K562 (cell line): ENCODE measurements at regions not wholly inside any gene's neighbourhood (a gene's known extent, or its start where the extent isn't known, plus 50 kb on each side); places are given as distances from the start of the nearest gene placed in this dataset.
A peak's percentile ranks its signal among the peaks of the same experiment; 100 is the strongest.

Source experiments
- CCNT2 ChIP-seq: IDR thresholded peaks from 2 replicates; pipeline ENCODE4 v1.6.1; 2011; ENCODE audit warnings: borderline replicate concordance, low read depth, mild to moderate bottlenecking, moderate library complexity, mixed read lengths, low read length; ENCODE audit not compliant: insufficient read length; ENCODE audit errors: extremely low read depth
- CREM ChIP-seq: IDR thresholded peaks from 2 replicates; pipeline ENCODE4 v1.6.1; 2014; ENCODE audit warnings: antibody characterized with exemption, low read depth
- ELF1 ChIP-seq: fragments of 200-800 bp; sonication (Bioruptor generic); IDR thresholded peaks from 2 replicates; pipeline ENCODE4 v1.6.1; 2016; ENCODE audit warnings: missing genetic modification characterization, missing compliant biosample characterization
- ELF2 ChIP-seq: fragments of 250-450 bp; sonication (Bioruptor Pico); IDR thresholded peaks from 2 replicates; pipeline ENCODE4 v1.5.0; 2021; ENCODE audit warnings: mild to moderate bottlenecking
- EP400 ChIP-seq: fragments of 450-650 bp; IDR thresholded peaks from 2 replicates; pipeline ENCODE4 v1.6.1; 2017; ENCODE audit warnings: antibody characterized with exemption, mild to moderate bottlenecking, moderate library complexity
- FOXK2 ChIP-seq, 2 experiments: fragments of 450-650 bp; IDR thresholded peaks in 1 of 2; conservative IDR thresholded peaks in 1 of 2; 2 replicates each; pipeline ENCODE4 v1.6.1; 2016; ENCODE audit warnings: low read depth in 2 of 2, mild to moderate bottlenecking in 1 of 2
- FOXP1 ChIP-seq: sonication (generic); formaldehyde crosslinking; IDR thresholded peaks from 2 replicates; pipeline ENCODE4 v1.8.0; 2022; ENCODE audit warnings: mild to moderate bottlenecking, missing genetic modification reagents
- HMGN3 ChIP-seq: IDR thresholded peaks from 2 replicates; pipeline ENCODE4 v1.6.1; 2011; ENCODE audit warnings: borderline replicate concordance, low read depth, mild to moderate bottlenecking, mixed read lengths, low read length; ENCODE audit not compliant: insufficient read length; ENCODE audit errors: extremely low read depth
- PHF21A ChIP-seq: fragments of 450-650 bp; IDR thresholded peaks from 2 replicates; pipeline ENCODE4 v1.6.1; 2017; ENCODE audit warnings: low read depth, borderline replicate concordance
- RAD51 ChIP-seq: fragments of 450-650 bp; IDR thresholded peaks from 2 replicates; pipeline ENCODE4 v1.7.1; 2016; ENCODE audit warnings: low read depth, mild to moderate bottlenecking, borderline replicate concordance
- SIRT6 ChIP-seq: IDR thresholded peaks from one replicate; pipeline ENCODE4 v1.6.1; 2012; ENCODE audit warnings: low read depth, mild to moderate bottlenecking, control low read depth, inconsistent platforms, low read length, moderate library complexity
- SMAD4 ChIP-seq: fragments of 250-450 bp; sonication (Bioruptor Pico); conservative IDR thresholded peaks from 2 replicates; pipeline ENCODE4 v1.8.0; 2021; ENCODE audit warnings: inconsistent platforms, mild to moderate bottlenecking, moderate library complexity
- TCF7L2 ChIP-seq: fragments of 150-350 bp; IDR thresholded peaks from 2 replicates; pipeline ENCODE4 v1.6.1; 2016; ENCODE audit warnings: low read depth, mild to moderate bottlenecking, low read length, moderate library complexity
- TRIM28 ChIP-seq: fragments of 450-650 bp; IDR thresholded peaks from 2 replicates; pipeline ENCODE4 v1.6.1; 2017
- U2AF2 ChIP-seq: fragments of 200-400 bp; formaldehyde crosslinking; optimal IDR thresholded peaks from 2 replicates; pipeline ENCODE3; 2017; ENCODE audit warnings: low read depth, mild to moderate bottlenecking, low read length
- ZNF75A ChIP-seq: fragments of 450-650 bp; formaldehyde crosslinking; IDR thresholded peaks from 2 replicates; pipeline ENCODE4 v1.4.0; 2020; ENCODE audit warnings: mild to moderate bottlenecking
- TF ChIP-seq, protein P1 (sequence below): fragments of 450-650 bp; IDR thresholded peaks from 2 replicates; pipeline ENCODE4 v1.6.1; 2017; ENCODE audit warnings: mild to moderate bottlenecking, moderate library complexity
- TF ChIP-seq, protein P2 (sequence below): sonication (generic); formaldehyde crosslinking; IDR thresholded peaks from 2 replicates; pipeline ENCODE4 v1.8.0; 2022; ENCODE audit warnings: mild to moderate bottlenecking, missing genetic modification reagents
- TF ChIP-seq, protein P3 (sequence below): fragments of 250-450 bp; sonication (Bioruptor Pico); IDR thresholded peaks from 2 replicates; pipeline ENCODE4 v1.5.0; 2021
- TF ChIP-seq, protein P4 (sequence below): fragments of 200-800 bp; sonication (Bioruptor generic); IDR thresholded peaks from 2 replicates; pipeline ENCODE4 v1.6.1; 2017; ENCODE audit warnings: missing genetic modification characterization, missing compliant biosample characterization

DNA sequence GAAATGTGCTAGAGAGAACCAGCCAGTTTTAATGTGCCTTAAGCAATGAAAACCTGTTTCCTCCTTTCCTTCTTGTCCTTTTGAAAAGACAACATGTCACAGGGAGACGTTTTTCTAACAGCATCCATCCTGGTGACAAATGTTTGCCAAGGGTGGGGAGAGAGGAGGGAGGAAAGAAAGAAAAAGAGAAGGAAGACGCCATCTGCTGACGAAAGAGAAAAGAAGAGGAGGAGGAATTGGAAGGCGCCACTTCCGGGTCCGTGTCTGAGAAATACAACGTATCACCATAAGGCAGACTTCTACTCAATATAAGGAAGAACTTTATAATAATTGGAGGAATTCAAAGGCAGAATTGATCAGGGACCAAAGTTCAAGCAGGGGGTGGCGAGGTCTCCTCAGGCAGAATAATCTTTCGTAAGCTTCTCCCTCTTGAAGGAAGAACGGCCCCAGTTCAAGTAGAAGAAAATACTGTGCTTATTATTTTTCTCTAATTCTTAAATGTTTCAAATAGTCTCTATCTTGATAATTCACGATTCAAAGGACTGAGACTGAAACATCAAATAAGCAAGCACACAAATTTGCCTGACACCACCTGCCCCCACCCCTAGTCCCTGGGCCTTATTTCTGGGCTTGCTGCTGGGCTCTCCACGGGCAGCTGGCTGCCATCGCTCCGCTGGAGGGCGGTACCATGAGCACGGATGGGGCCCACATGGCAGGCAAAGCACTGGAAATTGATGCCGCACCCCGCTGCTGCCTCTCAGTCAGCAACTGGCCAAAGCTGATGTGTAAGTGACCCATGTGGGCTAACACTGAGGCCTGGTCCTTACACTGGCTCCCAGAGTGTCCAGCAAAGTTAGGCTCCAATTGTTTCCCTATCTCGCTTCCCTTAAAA is 273.7 kb upstream of the KLF14 start (continued):
- peak; percentile 75; the same call in 1 of the 2 replicates for TF ChIP-seq FOXP1 (CRISPR knock-in tag)
- no peak for TF ChIP-seq ZNF75A (CRISPR knock-in tag)
- peak; percentile 93 for TF ChIP-seq ELF2 (CRISPR knock-in tag)
- TF ChIP-seq PHF21A: no peak
- TF ChIP-seq ELF1 (tag): peak; percentile 98
- no peak for TF ChIP-seq U2AF2
- no peak for TF ChIP-seq TCF7L2
- TF ChIP-seq, protein P1, sequence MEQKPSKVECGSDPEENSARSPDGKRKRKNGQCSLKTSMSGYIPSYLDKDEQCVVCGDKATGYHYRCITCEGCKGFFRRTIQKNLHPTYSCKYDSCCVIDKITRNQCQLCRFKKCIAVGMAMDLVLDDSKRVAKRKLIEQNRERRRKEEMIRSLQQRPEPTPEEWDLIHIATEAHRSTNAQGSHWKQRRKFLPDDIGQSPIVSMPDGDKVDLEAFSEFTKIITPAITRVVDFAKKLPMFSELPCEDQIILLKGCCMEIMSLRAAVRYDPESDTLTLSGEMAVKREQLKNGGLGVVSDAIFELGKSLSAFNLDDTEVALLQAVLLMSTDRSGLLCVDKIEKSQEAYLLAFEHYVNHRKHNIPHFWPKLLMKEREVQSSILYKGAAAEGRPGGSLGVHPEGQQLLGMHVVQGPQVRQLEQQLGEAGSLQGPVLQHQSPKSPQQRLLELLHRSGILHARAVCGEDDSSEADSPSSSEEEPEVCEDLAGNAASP: no peak
- TF ChIP-seq CCNT2: no peak
- TF ChIP-seq SIRT6: no peak
- TF ChIP-seq TRIM28: peak; percentile 18; the same call in 1 of the 2 replicates
- TF ChIP-seq HMGN3: peak; percentile 47
- peak; percentile 25; the same call in 1 of the 2 replicates for TF ChIP-seq EP400
- no peak for TF ChIP-seq SMAD4
- TF ChIP-seq, protein P2, sequence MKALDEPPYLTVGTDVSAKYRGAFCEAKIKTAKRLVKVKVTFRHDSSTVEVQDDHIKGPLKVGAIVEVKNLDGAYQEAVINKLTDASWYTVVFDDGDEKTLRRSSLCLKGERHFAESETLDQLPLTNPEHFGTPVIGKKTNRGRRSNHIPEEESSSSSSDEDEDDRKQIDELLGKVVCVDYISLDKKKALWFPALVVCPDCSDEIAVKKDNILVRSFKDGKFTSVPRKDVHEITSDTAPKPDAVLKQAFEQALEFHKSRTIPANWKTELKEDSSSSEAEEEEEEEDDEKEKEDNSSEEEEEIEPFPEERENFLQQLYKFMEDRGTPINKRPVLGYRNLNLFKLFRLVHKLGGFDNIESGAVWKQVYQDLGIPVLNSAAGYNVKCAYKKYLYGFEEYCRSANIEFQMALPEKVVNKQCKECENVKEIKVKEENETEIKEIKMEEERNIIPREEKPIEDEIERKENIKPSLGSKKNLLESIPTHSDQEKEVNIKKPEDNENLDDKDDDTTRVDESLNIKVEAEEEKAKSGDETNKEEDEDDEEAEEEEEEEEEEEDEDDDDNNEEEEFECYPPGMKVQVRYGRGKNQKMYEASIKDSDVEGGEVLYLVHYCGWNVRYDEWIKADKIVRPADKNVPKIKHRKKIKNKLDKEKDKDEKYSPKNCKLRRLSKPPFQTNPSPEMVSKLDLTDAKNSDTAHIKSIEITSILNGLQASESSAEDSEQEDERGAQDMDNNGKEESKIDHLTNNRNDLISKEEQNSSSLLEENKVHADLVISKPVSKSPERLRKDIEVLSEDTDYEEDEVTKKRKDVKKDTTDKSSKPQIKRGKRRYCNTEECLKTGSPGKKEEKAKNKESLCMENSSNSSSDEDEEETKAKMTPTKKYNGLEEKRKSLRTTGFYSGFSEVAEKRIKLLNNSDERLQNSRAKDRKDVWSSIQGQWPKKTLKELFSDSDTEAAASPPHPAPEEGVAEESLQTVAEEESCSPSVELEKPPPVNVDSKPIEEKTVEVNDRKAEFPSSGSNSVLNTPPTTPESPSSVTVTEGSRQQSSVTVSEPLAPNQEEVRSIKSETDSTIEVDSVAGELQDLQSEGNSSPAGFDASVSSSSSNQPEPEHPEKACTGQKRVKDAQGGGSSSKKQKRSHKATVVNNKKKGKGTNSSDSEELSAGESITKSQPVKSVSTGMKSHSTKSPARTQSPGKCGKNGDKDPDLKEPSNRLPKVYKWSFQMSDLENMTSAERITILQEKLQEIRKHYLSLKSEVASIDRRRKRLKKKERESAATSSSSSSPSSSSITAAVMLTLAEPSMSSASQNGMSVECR (CRISPR knock-in tag): peak; percentile 72; the same call in 1 of the 2 replicates
- TF ChIP-seq FOXK2 (conservative IDR thresholded peaks at IDR 0.05 in 1 of 2, IDR thresholded peaks at IDR 0.05 in 1 of 2; ENCODE audit: low read depth in 2 of 2): peak in 1 of 2 experiments; percentile 22; a peak in 1 of 4 replicates
- TF ChIP-seq, protein P3, sequence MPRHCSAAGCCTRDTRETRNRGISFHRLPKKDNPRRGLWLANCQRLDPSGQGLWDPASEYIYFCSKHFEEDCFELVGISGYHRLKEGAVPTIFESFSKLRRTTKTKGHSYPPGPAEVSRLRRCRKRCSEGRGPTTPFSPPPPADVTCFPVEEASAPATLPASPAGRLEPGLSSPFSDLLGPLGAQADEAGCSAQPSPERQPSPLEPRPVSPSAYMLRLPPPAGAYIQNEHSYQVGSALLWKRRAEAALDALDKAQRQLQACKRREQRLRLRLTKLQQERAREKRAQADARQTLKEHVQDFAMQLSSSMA (CRISPR knock-in tag): no peak
- TF ChIP-seq, protein P4, sequence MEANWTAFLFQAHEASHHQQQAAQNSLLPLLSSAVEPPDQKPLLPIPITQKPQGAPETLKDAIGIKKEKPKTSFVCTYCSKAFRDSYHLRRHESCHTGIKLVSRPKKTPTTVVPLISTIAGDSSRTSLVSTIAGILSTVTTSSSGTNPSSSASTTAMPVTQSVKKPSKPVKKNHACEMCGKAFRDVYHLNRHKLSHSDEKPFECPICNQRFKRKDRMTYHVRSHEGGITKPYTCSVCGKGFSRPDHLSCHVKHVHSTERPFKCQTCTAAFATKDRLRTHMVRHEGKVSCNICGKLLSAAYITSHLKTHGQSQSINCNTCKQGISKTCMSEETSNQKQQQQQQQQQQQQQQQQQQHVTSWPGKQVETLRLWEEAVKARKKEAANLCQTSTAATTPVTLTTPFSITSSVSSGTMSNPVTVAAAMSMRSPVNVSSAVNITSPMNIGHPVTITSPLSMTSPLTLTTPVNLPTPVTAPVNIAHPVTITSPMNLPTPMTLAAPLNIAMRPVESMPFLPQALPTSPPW (CRISPR knock-in tag): peak; percentile 72
- 0 out of 2 replicates have a peak, but pooled peaks have one; percentile 7 for TF ChIP-seq RAD51
- TF ChIP-seq CREM: peak; percentile 41; the same call in 1 of the 2 replicates
